D721Med (cell line): ENCODE measurements at regions not wholly inside any gene's neighbourhood (a gene's known extent, or its start where the extent isn't known, plus 50 kb on each side); places are given as distances from the start of the nearest gene placed in this dataset.
"Not testable (repeated sequence)": the region's sequence is repeated elsewhere in the genome, so short reads cannot be mapped to it uniquely, and the experiment has no call there.

Source experiments
- DNase-seq: peaks from one replicate; pipeline ENCODE4 v3.0.0; 2011; ENCODE audit warnings: low spot score; ENCODE audit not compliant: insufficient read length
- FAIRE-seq: peaks from 2 replicates; lab custom pipeline; 2011; peaks lifted over from hg19 to GRCh38; lab: Jason Lieb, UNC
- TF ChIP-seq, protein P1 (sequence below): IDR thresholded peaks from 2 replicates; pipeline ENCODE4 v1.5.1; 2012; ENCODE audit warnings: mild to moderate bottlenecking, control low read depth; ENCODE audit not compliant: insufficient read depth; ENCODE audit errors: missing control alignments

DNA sequence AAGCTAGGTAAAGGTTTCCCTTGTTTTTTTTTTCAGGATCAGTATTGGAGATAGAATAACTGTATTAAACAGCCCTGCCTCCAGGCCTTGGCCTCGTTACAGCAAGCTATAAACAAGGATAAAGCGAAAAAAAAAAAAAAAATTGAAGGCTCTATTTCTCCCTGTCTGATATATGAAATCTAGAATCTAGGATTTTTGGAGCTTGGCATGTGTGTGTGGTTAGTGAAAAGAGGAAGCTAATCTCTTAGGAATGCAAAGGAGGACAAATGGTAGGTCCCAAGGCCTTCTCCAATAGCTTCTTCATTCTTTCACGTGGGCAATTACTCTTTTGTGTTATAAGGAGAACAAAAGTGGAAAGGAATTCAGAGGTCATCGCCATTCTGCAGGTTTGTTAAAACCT lies 470.3 kb downstream of the TMEM114 start:
- TF ChIP-seq, protein P1, sequence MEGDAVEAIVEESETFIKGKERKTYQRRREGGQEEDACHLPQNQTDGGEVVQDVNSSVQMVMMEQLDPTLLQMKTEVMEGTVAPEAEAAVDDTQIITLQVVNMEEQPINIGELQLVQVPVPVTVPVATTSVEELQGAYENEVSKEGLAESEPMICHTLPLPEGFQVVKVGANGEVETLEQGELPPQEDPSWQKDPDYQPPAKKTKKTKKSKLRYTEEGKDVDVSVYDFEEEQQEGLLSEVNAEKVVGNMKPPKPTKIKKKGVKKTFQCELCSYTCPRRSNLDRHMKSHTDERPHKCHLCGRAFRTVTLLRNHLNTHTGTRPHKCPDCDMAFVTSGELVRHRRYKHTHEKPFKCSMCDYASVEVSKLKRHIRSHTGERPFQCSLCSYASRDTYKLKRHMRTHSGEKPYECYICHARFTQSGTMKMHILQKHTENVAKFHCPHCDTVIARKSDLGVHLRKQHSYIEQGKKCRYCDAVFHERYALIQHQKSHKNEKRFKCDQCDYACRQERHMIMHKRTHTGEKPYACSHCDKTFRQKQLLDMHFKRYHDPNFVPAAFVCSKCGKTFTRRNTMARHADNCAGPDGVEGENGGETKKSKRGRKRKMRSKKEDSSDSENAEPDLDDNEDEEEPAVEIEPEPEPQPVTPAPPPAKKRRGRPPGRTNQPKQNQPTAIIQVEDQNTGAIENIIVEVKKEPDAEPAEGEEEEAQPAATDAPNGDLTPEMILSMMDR: no peak
- DNase-seq: no peak
- FAIRE-seq: no peak

DNA sequence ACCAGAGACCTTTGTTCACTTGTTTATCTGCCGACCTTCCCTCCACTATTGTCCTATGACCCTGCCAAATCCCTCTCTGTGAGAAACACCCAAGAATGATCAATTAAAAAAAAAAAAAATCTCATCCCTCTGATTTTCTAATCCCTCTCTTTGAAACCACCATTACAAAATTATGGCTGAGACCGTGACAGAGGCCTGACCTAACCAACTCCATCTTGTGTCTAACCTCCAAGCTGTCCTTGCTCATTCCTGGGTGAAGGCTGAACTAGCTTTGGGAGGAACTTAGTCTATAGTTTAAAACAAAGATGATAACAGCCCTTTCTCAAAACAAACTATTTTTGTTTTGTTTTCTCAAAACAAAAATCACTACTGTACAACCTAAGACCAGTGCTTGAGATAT lies 474.5 kb downstream of the TMEM114 start:
- TF ChIP-seq, protein P1: no peak
- no peak for FAIRE-seq
- no peak for DNase-seq

DNA sequence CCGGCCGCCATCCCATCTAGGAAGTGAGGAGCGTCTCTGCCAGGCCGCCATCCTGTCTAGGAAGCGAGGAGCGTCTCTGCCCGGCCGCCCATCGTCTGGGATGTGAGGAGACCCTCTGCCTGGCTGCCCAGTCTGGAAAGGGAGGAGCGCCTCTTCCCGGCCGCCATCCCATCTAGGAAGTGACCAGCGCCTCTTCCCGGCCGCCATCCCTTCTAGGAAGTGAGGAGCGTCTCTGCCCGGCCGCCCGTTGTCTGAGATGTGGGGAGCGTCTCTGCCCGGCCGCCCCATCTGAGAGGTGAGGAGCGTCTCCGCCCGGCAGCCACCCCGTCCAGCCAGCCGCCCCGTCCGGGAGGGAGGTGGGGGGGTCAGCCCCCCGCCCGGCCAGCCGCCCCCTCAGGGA lies 475.4 kb downstream of the TMEM114 start:
- not testable (repeated sequence) for DNase-seq, FAIRE-seq

DNA sequence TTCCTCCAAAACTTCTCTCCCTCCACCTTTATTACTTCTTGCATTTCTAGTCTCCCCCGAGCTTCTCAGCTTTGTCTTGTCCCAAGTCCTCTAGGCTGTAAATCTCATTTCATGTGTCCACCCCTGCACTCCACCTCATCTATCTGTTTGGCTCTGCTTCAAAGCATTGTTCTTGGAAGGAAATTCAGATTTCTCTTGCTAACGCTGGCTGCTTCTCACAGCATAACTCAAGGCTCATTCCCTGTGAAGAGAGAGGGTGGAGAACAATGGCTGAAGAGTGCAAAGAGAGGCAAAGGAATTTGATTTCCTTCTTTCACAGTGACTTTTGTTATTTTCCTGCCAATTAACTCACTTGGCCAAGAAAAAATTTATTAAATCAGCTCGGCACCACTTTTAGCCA lies 476.5 kb downstream of the TMEM114 start:
- no peak for FAIRE-seq
- TF ChIP-seq, protein P1: no peak
- DNase-seq: no peak

DNA sequence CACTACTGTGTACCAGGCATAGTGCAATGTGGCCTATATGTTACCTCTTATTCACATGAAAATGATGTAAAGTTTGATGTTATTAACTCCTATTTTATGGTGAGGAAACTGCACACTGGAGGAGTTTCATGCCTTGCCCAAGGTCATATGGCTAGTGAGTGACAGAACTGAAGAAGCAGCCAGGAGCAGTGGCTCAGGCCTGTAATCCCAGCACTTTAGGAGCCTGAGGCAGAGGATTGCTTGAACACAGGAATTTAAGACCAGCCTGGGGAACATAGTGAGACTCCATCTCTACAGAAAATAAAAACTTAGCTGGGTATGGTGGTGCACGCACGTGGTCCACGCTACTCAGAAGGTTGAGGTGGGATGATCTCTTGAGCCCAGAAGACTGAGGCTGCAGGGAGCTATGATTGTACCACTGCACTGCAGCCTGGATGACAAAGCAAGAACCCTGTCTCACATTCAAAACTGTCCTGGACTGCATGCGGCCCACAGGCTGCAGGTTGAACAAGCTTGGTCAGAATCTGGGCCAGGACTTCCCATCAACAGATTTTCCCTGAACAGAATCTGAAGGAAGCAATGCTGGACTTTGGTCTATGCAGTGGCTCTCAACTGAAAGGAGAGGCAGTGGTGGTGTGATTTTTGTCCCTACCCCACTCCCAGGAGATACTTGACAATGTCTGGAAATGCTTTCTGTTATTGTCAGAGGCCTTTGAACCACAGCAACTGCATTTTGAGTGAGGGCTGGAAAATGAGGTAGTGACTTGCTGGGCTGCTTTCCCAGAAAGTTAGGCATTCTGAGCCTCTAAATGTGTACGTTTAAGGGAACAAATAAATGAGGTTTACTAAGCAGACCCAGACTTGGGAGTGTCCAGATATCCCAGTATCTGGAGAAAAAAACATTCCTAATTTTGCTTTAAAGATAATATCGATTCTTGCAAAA lies 479.5 kb downstream of the TMEM114 start:
- FAIRE-seq (no peak), DNase-seq (no peak)
- TF ChIP-seq, protein P1: no peak

DNA sequence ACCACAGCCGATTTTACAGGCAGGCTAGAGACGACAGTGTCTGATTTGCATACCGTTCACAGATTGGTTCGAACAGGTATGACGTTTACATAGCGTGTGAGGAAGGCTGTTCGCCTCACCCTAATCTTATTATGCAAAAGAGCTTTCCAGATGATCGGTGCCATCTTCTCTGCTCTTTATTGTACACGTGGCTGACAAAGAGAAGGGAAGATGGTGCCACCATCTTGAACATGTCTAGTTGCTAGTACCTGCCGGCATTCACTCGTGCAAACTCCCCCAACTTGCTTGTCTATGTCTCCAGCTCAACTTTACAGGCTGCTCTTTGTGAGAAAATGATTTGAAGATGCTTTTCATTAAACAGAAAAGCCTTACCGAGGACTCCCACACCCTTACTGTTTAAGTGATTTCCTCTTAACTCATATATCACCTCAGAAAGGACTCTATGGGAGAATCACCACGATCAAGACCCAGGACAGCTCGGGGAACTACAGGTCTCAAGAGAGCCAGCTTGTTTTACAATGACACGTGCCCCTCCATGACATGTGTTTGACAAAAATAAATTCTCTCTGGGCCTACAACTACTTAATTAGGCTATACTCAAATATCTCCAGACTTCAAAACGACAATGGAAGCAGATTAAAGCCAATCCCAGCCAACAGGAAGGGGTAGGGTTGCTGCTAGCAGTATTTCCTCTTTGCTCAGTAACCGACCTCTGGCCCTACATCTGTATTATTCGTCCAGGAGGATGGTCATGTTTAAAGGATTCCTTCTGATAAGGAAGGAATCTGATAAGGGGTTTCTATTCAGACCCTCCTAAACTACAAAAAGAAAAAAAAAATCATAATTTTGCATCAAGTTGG lies 480.6 kb downstream of the TMEM114 start:
- no peak for DNase-seq
- TF ChIP-seq, protein P1: no peak
- FAIRE-seq: no peak

DNA sequence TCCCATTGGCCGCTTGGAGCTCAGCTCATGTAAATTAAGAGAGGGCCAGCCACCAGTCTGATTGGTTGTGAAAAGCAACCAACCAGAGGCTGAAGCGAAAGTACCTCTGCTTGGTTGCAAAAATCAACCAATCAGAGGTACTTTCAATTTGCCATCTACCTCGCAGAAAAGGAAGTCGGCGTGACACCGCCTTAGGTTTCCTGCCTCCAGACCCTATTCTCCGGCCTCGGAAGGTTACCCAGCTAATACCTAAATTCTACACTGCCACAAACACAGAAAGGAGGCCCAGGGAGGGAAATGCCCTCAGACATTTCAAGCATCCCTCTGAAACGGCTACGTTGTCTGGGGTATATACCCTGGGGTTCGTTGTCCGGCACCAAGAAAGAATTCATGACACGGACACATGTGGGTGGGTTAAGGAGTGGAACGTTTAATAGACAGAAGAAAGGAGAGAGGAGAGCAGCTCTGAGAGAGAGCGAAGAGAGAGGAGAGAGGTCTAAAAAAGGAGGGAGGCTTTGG lies 481.3 kb downstream of the TMEM114 start:
- FAIRE-seq (no peak), DNase-seq (no peak)
- TF ChIP-seq, protein P1: no peak
